ENCODE measurements at regions not wholly inside any gene's neighbourhood (a gene's known extent, or its start where the extent isn't known, plus 50 kb on each side); places are given as distances from the start of the nearest gene placed in this dataset.

- no peak for TF ChIP-seq CTCF (conservative IDR thresholded peaks at IDR 0.05; ENCODE audit: low read length)
- TF ChIP-seq EZH2phosphoT487 (IDR thresholded peaks at IDR 0.05; ENCODE audit: borderline replicate concordance), result no peak
Measured at GRCh38 chr9:73234008-73234360, 82.3 kb downstream of the ANXA1 start.

Data from Loucy (cell line).